GM18870 (cell line): ENCODE measurements at regions not wholly inside any gene's neighbourhood (a gene's known extent, or its start where the extent isn't known, plus 50 kb on each side); places are given as distances from the start of the nearest gene placed in this dataset.

Experiments used
- ATAC-seq: cut with Tn5 transposase; IDR thresholded peaks from one replicate; pipeline ENCODE4 v1.9.1; 2021; ENCODE audit warnings: moderate library complexity; ENCODE audit not compliant: unreplicated experiment

DNA sequence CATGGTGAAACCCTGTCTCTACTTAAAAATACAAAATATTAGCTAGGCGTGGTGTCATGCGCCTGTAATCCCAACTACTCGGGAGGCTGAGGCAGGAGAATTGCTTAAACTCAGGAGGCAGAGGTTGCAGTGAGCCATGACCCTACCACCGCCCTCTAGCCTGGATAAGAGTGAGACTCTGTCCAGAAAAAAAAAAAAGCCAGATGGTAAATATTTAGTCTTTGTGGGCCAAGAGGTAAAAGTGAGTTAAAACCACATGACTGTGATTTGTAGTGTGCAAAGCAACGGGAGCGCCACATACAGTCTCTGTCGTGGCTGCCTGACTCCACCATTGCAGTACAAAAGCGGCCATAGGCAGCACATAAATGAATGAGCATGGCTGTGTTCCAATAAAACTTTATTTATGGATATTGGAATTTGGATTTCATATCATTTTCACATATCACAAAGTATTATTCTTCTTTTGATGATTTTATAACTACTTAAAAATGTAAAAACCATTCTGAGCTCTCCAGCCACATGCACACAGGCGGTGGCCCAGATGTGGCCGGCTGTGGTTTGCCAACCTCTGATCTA lies 51.8 kb upstream of the CASZ1 start:
- no peak for ATAC-seq

DNA sequence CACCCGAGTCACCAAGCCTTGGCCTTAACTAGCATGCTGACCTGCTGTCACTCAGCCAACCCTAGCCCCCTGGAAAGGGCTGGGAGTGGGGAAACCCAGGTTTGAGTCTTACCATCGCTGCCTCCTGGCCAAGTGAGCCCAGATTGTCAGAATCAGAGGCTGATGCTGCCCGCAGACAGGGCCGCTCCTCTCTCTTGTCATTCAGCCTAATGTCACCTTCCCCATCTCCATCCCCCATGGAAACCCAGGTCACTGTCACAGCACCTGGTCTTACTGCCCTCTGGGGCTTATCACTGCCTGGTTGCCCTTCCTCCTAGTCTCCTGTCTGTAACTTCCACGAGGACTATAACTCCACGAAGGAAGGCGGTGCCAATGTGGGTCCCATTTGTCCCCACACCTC lies 53.6 kb upstream of the CASZ1 start:
- ATAC-seq, result no peak

GRCh38 chr1:10851024-10852013 lies 54.9 kb upstream of the CASZ1 start:
- no peak for ATAC-seq

GRCh38 chr1:10852018-10852417 lies 55.6 kb upstream of the CASZ1 start:
- no peak for ATAC-seq

DNA sequence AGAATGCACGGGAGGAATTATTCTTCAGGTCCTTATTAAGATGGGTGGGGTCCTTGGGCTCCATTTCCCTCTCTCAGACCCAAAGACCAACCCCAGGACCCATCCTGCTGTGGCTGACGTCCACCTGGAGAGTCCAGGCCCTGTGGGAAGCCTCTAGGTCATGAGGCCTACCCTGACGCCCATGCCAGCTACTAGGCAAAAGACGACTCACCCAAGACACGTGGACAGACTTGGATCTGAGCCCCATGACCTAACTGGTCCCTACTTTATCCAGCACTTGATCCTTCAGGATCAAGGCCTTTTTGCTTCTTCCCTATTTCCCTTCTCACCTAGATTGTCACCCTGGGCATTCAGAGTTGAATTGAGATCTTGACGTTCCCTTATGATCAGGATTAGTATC lies 56.0 kb upstream of the CASZ1 start:
- ATAC-seq, result no peak

DNA sequence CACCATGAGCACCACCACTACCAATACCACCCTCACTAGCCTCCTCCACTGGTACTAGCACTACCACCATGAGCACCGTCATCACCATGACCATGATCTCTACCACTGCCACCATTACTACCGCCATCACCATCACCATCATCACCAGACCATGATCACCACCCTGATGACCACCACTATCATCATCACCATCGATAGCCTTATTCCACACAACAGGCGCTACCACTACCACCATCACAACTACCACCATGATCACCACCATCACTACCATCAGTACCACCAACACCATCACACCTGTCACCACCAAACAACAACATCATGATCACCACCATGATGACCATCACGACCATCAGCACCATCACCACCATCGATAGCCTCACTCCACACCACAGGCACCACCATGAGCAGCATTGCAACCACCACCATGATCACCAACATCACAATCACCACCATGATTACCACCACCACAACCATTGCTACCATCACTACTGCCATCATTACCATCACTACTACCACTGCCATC lies 56.6 kb upstream of the CASZ1 start:
- no peak for ATAC-seq

GRCh38 chr1:10853701-10854100 lies 57.3 kb upstream of the CASZ1 start:
- no peak for ATAC-seq

DNA sequence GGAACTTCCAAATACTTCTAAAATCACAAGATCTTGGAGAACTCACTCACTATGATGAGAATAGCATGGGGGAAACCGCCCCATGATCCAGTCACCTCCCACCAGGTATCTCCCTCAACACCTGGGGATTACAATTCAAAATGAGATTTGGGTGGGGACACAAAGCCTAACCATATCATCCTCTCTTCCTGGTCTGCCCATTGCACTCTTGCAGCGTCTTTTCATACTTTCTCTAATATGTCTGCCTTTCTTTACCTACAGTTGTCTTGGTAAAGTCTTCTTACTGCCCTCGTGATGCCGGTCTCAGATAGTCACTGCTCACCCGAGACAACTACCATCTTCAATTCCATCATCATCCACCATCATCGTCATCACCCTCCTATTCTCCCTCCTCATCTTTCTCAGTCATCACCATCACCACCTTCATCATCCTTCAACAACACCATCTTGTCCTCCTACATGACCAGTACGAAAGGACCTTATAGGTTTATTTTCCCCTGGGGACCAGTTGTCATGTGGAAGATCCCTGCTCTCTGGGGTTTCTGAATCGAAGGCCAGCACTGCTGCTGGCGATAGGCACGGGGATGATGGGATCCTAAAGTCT lies 58.5 kb upstream of the CASZ1 start:
- ATAC-seq, result no peak

DNA sequence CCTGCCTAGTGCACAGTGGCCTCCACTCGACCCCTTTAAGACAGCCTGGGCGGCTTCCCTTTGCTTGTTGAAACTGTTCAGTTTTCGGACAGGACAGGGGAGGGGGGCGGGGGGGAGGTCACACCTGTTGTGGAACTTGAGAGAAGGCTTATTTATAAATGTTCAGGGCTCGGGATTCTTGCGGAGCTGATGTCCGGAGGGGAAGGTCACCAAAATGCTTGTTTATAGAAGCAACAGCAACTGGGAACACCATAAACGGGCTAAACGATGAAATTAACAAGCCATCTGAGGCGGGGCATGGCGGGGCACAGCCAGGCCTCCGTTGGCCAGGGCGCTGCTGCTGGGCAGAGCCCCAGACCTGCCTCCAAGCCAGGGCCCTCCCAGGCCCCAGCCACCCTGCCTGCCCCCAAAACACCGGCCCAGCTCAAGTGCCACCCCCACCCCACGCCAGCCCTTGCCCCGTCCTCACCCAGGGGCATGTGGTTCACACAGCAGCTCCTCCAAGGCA lies 59.8 kb upstream of the CASZ1 start:
- no peak for ATAC-seq

DNA sequence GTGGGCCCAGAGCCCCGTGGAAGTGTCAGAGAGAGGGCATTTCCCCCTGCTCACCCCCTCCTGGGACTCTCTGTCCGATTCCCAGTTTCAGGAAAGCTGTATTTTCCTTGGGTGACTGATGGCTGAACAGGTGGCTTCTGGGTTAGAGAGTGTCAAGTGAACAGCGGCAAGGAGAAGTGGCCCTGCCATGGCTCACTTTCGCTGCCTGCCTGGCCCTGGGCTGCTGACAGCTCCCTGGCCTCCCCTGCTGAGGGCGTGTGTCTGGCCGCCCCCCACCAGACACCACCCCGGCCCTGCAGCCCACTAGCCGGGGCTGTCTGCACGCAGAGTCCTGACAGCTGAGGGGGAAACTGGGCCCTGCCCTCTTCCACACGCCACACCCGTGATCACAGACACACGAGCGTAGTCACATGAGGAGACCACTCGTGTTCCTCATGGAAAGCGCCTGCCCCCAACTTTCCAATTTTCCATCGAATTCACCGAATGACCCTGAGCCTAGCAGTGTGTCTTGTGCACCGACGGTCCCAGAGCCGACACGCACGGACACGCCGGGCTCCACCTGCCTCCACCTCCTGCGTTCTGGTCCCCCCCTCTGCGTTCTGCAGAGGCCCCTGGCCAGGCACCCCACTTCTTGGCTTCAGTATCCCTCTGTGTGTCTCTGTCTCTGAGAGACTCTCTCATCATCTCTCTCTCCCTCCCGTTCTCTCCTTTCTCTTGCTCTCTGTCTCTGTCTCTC lies 60.6 kb upstream of the CASZ1 start:
- no peak for ATAC-seq

DNA sequence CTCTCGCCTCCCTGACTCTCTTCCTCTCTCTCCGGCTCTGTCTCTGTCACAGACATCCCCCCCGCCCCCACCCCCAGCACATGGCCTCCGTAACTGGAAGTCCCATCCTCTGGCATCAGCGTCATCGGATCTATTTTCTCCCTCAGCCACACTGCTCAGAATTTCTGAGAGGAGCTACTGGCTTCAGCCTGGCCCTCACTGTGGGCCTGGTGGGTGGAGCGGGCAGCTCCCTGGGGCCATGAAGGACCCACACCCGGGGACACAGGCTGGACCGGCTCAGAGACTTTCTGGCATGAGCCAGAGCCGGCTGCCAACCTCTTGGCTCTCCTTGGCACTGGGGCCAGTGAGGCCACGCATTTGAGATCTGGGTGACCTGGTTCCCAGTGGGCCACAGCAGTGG lies 61.2 kb upstream of the CASZ1 start:
- no peak for ATAC-seq

DNA sequence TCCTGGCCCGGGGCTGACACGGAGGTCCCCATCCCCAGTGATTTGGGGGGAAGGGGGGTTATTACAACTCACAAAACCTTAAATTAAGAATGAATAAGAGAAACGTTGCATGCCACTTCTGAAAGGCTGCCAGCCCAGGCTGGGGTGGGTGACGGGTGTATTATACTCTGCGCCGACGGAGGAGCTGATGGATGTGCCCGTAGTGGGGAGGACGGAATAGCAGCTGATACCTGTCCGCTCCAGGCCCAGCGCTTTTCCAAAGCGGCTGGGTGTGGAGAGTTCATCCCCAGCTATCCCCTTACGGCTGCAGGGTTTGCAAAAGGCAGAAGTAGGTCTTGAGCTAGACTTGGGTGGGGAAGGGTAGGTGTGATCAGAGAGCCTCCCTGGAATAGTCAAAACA lies 63.8 kb upstream of the CASZ1 start:
- ATAC-seq, result no peak

GRCh38 chr1:10860682-10861081 lies 64.2 kb upstream of the CASZ1 start:
- no peak for ATAC-seq

DNA sequence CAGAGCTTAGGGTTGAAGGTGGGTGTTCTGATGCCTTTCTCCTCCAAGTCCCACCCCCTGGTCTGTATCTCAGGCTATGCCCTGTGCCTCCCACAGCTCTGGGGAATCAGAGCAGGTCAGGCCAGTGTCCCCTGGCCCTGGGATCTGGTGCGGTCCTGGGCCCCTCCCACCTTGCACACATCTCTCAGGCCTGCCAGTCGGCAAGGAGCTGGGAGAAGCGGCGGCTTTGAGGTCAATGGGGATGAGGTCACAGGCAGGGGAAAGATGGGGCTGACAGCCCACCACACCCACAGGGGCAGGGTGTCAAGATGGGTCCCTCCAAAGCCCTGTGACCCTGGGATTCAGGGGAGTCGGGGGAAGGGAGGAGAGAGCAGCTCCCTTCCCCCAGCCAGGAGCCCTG lies 65.4 kb upstream of the CASZ1 start:
- no peak for ATAC-seq

DNA sequence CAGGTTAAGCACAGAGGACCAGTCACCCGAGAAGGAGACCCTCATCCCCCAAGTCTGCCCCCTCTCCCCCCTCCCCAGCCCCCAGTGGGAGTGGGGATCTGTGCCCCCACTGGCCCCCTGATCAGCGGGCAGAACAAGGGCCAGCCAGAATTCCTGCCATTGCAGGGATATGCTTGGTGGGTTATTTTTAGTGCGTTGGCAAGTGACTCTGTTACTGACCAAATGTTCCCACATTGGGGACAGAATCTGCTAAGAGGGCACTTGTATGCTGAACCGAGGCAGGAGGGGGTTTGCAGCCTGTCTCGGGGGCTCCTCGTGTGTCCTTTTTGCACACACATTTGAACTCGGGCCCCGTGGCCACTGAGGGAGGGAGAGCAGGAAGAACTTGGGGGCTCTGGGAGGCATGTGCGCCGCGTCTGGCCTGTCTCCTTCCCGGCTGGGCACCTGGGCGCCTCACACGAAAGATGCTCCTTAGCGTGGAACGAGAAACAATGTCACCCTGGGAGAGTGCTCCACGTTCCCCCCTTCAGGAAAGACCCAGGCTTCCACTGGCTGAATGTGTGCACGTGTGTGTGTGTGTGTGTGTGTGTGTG lies 66.4 kb upstream of the CASZ1 start:
- no peak for ATAC-seq

DNA sequence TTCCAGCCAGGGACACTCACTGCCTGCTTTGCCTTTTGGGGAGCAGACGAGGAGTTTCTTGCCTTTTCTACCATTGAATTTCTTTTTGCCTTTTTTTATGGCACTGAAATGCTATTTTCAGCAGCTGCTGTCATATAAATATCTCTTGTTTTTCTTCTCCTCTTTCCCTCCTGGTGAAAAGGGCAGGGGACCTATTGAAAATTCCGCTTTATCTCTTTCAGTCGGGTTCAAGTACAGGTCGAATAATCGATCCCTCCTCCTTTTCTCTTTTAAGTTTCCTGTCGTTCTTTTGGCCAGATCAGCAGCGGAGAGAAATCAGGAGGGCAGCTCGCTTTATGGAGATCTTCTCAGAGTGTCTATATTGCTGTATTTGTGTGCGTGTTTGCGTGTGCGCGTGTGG lies 67.4 kb upstream of the CASZ1 start:
- no peak for ATAC-seq

GRCh38 chr1:10864776-10865175 lies 68.3 kb upstream of the CASZ1 start:
- no peak for ATAC-seq

GRCh38 chr1:10865518-10866320 lies 69.3 kb upstream of the CASZ1 start:
- ATAC-seq, result no peak

GRCh38 chr1:10866321-10867093 lies 70.1 kb upstream of the CASZ1 start:
- ATAC-seq, result no peak
